VCaP (cell line): ENCODE measurements at regions not wholly inside any gene's neighbourhood (a gene's known extent, or its start where the extent isn't known, plus 50 kb on each side); places are given as distances from the start of the nearest gene placed in this dataset.
"Not testable (repeated sequence)": the region's sequence is repeated elsewhere in the genome, so short reads cannot be mapped to it uniquely, and the experiment has no call there.

Experiments used
- H3K27ac ChIP-seq: fragments of 450-650 bp; 2 replicates; pipeline ENCODE4 v1.5.1; 2017
- CTCF ChIP-seq: fragments of 450-650 bp; conservative IDR thresholded peaks from 2 replicates; pipeline ENCODE4 v1.5.1; 2017; ENCODE audit warnings: mild to moderate bottlenecking, moderate library complexity

- H3K27ac ChIP-seq, result no peak overlapping the region
- TF ChIP-seq CTCF, result no peak
Measured at GRCh38 chr12:46602474-46602873, 223.3 kb downstream of the SLC38A4 start.

DNA sequence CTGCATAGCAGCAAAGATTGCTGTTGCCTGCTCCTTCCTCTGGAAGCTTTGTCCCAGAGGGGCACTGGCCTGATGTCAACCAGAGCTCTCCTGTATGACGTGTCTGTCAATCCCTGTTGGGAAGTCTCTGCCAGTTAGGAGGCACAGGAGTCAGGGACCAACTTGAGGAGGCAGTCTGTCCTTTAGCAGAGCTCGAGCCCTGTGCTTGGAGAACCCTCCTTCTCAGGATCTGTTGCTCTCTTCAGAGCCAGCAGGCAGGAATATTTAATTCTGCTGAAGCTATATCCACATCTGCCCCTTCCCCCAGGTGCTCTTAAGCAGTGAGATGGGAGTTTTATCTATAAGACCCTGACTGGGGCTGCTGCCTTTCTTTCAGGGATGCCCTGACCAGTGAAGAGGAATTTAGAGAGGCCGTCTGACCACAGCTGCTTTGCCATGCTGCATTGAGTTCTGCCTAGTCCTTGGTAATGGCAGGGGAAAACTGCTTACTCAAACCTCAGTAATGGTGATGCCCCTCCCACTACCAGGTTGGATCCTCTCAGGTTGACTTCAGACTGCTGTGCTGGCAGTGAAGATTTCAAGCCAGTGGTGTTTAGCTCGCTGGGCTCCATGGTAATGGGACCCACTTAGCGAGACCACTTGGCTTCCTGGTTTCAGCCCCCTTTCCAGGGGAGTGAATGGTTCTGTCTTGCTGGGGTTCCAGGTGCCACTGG, 218.6 kb upstream of the SLC38A2 start:
- no peak for TF ChIP-seq CTCF
- no peak overlapping the region for H3K27ac ChIP-seq

GRCh38 chr12:46585854-46586621, 213.5 kb upstream of the SLC38A2 start:
- H3K27ac ChIP-seq, result no peak overlapping the region
- TF ChIP-seq CTCF, result no peak

GRCh38 chr12:46584098-46584497, 211.5 kb upstream of the SLC38A2 start:
- H3K27ac ChIP-seq, result not testable (repeated sequence)

- H3K27ac ChIP-seq, result not testable (repeated sequence)
Measured at GRCh38 chr12:46581990-46582389, 209.4 kb upstream of the SLC38A2 start.

- TF ChIP-seq CTCF, result no peak
- H3K27ac ChIP-seq, result no peak overlapping the region
Measured at GRCh38 chr12:46580445-46580844, 207.9 kb upstream of the SLC38A2 start.

DNA sequence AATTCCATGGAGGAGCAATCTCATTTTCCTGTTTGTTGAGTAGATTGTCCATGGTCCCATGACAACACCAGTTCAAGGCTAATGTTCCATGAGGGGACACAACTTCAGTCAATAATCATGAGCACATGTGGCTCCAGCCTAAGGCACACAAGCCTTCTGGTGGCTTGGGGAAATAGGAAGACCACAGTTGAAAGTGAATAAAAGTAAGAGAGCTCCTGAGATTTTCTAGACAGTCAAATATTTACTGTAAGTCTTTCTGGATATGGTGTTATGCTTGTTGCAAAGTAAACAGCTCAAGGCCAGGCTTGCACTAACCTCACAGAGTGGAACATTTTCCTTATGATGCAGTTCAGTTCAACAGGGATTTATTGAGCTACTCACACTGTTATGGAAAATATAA, 206.9 kb upstream of the SLC38A2 start:
- TF ChIP-seq CTCF, result no peak
- H3K27ac ChIP-seq, result no peak overlapping the region

- no peak for TF ChIP-seq CTCF
- H3K27ac ChIP-seq, result no peak overlapping the region
Measured at GRCh38 chr12:46578190-46578982, 205.8 kb upstream of the SLC38A2 start.
